H1 (cell line): ENCODE measurements at regions not wholly inside any gene's neighbourhood (a gene's known extent, or its start where the extent isn't known, plus 50 kb on each side); places are given as distances from the start of the nearest gene placed in this dataset.

ENCODE experiments used
- CTCF ChIA-PET: fragments of 300-600 bp; sonication (Branson Sonifier 250); formaldehyde crosslinking; loops from one replicate; lab custom pipeline; 2021; ENCODE audit not compliant: partially characterized antibody; lab: Charles Lee
- POLR2A ChIA-PET: fragments of 300-600 bp; sonication (Branson Sonifier 250); formaldehyde crosslinking; loops from one replicate; lab custom pipeline; 2021; ENCODE audit warnings: inconsistent platforms; ENCODE audit not compliant: partially characterized antibody; lab: Charles Lee
- DNase-seq, 2 experiments: peaks; one replicate each; pipeline versions ENCODE4 v3.0.0 to v3.0.0-alpha.2; 2010 to 2022; ENCODE audit warnings: low spot score in 2 of 2, low read depth in 1 of 2, mixed read lengths in 1 of 2
- FAIRE-seq: peaks from 2 replicates; lab custom pipeline; 2011; peaks lifted over from hg19 to GRCh38; lab: Jason Lieb, UNC
- H2AFZ ChIP-seq: 2 replicates; pipeline ENCODE4 v1.8.1; 2012; ENCODE audit warnings: low read length, inconsistent platforms
- H2AK5ac ChIP-seq: 2 replicates; pipeline ENCODE4 v1.6.1; 2013; ENCODE audit warnings: low read depth, low read length
- H2BK120ac ChIP-seq: replicated peaks from 2 replicates; pipeline ENCODE3; 2013; ENCODE audit warnings: low read depth, low read length, inconsistent platforms
- H2BK12ac ChIP-seq: 2 replicates; pipeline ENCODE4 v1.6.1; 2013; ENCODE audit warnings: low read depth, low read length
- H2BK15ac ChIP-seq: 2 replicates; pipeline ENCODE4 v1.6.1; 2013; ENCODE audit warnings: low read length
- H2BK20ac ChIP-seq: 2 replicates; pipeline ENCODE4 v1.6.1; 2013; ENCODE audit warnings: low read length
- H2BK5ac ChIP-seq: 2 replicates; pipeline ENCODE4 v1.6.1; 2013; ENCODE audit warnings: low read depth, low read length
- H3K14ac ChIP-seq: 2 replicates; pipeline ENCODE4 v1.6.1; 2013; ENCODE audit warnings: inconsistent platforms; ENCODE audit not compliant: insufficient read length
- H3K18ac ChIP-seq: 2 replicates; pipeline ENCODE4 v1.6.1; 2013; ENCODE audit warnings: low read length; ENCODE audit errors: extremely low read depth
- H3K23ac ChIP-seq: 2 replicates; pipeline ENCODE4 v1.6.1; 2013; ENCODE audit warnings: inconsistent platforms; ENCODE audit not compliant: insufficient read length
- H3K23me2 ChIP-seq: 2 replicates; pipeline ENCODE4 v1.6.1; 2013; ENCODE audit warnings: low read depth, low read length
- H3K27ac ChIP-seq: 2 replicates; pipeline ENCODE4 v1.6.1; 2011; ENCODE audit warnings: low read depth, low read length, inconsistent platforms
- H3K27me3 ChIP-seq, 4 experiments: replicated peaks in 1 of 4; 1 replicate in 1 of 4; 2 replicates in 3 of 4; pipeline versions ENCODE4 v1.6.1 to v1.8.1; 2011 to 2013; ENCODE audit warnings: low read length in 3 of 4, mild to moderate bottlenecking in 3 of 4, inconsistent platforms in 2 of 4, mixed read lengths in 2 of 4, moderate library complexity in 1 of 4; ENCODE audit not compliant: control insufficient read depth in 3 of 4, insufficient read depth in 3 of 4; ENCODE audit errors: extremely low read depth in 1 of 4
- H3K36me3 ChIP-seq, 4 experiments: 2 replicates each; pipeline versions ENCODE4 v1.6.1 to v1.8.1; 2011 to 2013; ENCODE audit warnings: mild to moderate bottlenecking in 4 of 4, low read length in 3 of 4, moderate library complexity in 2 of 4, control low read depth in 1 of 4, inconsistent platforms in 1 of 4; ENCODE audit not compliant: insufficient read depth in 4 of 4, control insufficient read depth in 2 of 4
- H3K4ac ChIP-seq: replicated peaks from 2 replicates; pipeline ENCODE3; 2013; ENCODE audit warnings: low read length, low read depth, mixed read lengths, inconsistent platforms; ENCODE audit not compliant: insufficient read length
- H3K4me1 ChIP-seq, 4 experiments: replicated peaks in 1 of 4; 1 replicate in 1 of 4; 2 replicates in 3 of 4; pipeline versions ENCODE4 v1.6.1 to v1.8.1; 2011 to 2013; ENCODE audit warnings: low read length in 3 of 4, inconsistent platforms in 2 of 4, mixed read lengths in 1 of 4; ENCODE audit not compliant: insufficient read depth in 4 of 4, control insufficient read depth in 3 of 4
- H3K4me2 ChIP-seq, 2 experiments: 2 replicates each; pipeline versions ENCODE4 v1.6.1 to v1.8.1; 2011 to 2013; ENCODE audit warnings: low read depth in 2 of 2, low read length in 2 of 2, control low read depth in 1 of 2, inconsistent platforms in 1 of 2, mild to moderate bottlenecking in 1 of 2; ENCODE audit not compliant: insufficient read depth in 1 of 2
- H3K4me3 ChIP-seq, 4 experiments: fragments of 200-600, 300-600 bp in 1 of 4; sonication (generic), shearing (Covaris generic), sonication (Bioruptor Twin) in 1 of 4; 2 replicates each; pipeline versions ENCODE4 v1.5.1 to v1.8.1; 2011 to 2016; ENCODE audit warnings: low read length in 4 of 4, low read depth in 3 of 4, control low read depth in 2 of 4, inconsistent platforms in 2 of 4, mild to moderate bottlenecking in 2 of 4, mixed read lengths in 1 of 4, moderate library complexity in 1 of 4; ENCODE audit not compliant: insufficient read depth in 2 of 4; ENCODE audit errors: extremely low read depth in 1 of 4
- H3K56ac ChIP-seq: replicated peaks from 2 replicates; pipeline ENCODE3; 2013; ENCODE audit warnings: low read depth, mild to moderate bottlenecking, mixed read lengths, low read length, inconsistent platforms; ENCODE audit not compliant: insufficient read length
- H3K79me1 ChIP-seq: 2 replicates; pipeline ENCODE4 v1.6.1; 2013; ENCODE audit warnings: low read depth, low read length, control low read depth
- H3K79me2 ChIP-seq, 2 experiments: 2 replicates each; pipeline versions ENCODE4 v1.6.1 to v1.8.1; 2012 to 2013; ENCODE audit warnings: low read length in 2 of 2, mild to moderate bottlenecking in 2 of 2, inconsistent platforms in 1 of 2; ENCODE audit not compliant: insufficient read depth in 2 of 2, control insufficient read depth in 1 of 2
- H3K9ac ChIP-seq, 4 experiments: replicated peaks in 1 of 4; 1 replicate in 1 of 4; 2 replicates in 3 of 4; pipeline versions ENCODE4 v1.6.1 to v1.8.1; 2011 to 2013; ENCODE audit warnings: low read depth in 3 of 4, low read length in 3 of 4, control low read depth in 2 of 4, mild to moderate bottlenecking in 2 of 4, moderate library complexity in 2 of 4, inconsistent platforms in 1 of 4; ENCODE audit errors: extremely low read depth in 1 of 4
- H3K9me3 ChIP-seq, 2 experiments: 2 replicates each; pipeline versions ENCODE4 v1.6.1 to v1.8.1; 2012 to 2013; ENCODE audit warnings: mild to moderate bottlenecking in 2 of 2, moderate library complexity in 2 of 2, control low read depth in 1 of 2, inconsistent platforms in 1 of 2, low read depth in 1 of 2, low read length in 1 of 2, mixed read lengths in 1 of 2; ENCODE audit not compliant: insufficient read depth in 2 of 2
- H4K20me1 ChIP-seq, 2 experiments: replicated peaks in 1 of 2; 2 replicates each; pipeline versions ENCODE3 to v1.8.1; 2011 to 2013; ENCODE audit warnings: inconsistent platforms in 2 of 2, low read length in 2 of 2, mild to moderate bottlenecking in 1 of 2; ENCODE audit not compliant: insufficient read depth in 2 of 2, control insufficient read depth in 1 of 2
- H4K5ac ChIP-seq: 2 replicates; pipeline ENCODE4 v1.6.1; 2013; ENCODE audit warnings: low read length, low read depth, mixed read lengths, inconsistent platforms; ENCODE audit not compliant: insufficient read length
- H4K8ac ChIP-seq: 2 replicates; pipeline ENCODE4 v1.8.0; 2013; ENCODE audit warnings: mild to moderate bottlenecking, moderate library complexity, low read length, inconsistent platforms; ENCODE audit not compliant: insufficient read depth; ENCODE audit errors: extremely low read depth
- H4K91ac ChIP-seq: replicated peaks from 2 replicates; pipeline ENCODE3; 2013; ENCODE audit warnings: low read length, mixed read lengths, inconsistent platforms; ENCODE audit not compliant: insufficient read length
- BACH1 ChIP-seq: IDR thresholded peaks from 2 replicates; pipeline ENCODE4 v1.6.1; 2012; ENCODE audit warnings: low read length, improper control_type of control experiment
- CBX5 ChIP-seq: fragments of 300-800, 300-1000 bp; sonication (generic); IDR thresholded peaks from 2 replicates; pipeline ENCODE4 v1.7.1; 2016; ENCODE audit warnings: antibody characterized with exemption, low read length, low read depth
- CEBPB ChIP-seq: IDR thresholded peaks from 2 replicates; pipeline ENCODE4 v1.6.1; 2012; ENCODE audit warnings: low read depth, low read length
- CREB1 ChIP-seq: IDR thresholded peaks from 2 replicates; pipeline ENCODE4 v1.6.1; 2012; ENCODE audit warnings: inconsistent platforms
- EZH2 ChIP-seq: fragments of 200-600 bp; sonication (generic); IDR thresholded peaks from 2 replicates; pipeline ENCODE4 v1.7.1; 2012; ENCODE audit warnings: low read depth, mild to moderate bottlenecking, moderate library complexity, low read length, inconsistent platforms; ENCODE audit not compliant: severe bottlenecking
- GABPA ChIP-seq: IDR thresholded peaks from 2 replicates; pipeline ENCODE4 v1.6.1; 2011; ENCODE audit warnings: mild to moderate bottlenecking, low read length, moderate library complexity, borderline replicate concordance; ENCODE audit not compliant: insufficient read depth
- NRF1 ChIP-seq: IDR thresholded peaks from 2 replicates; pipeline ENCODE4 v1.6.1; 2011; ENCODE audit warnings: mild to moderate bottlenecking, low read depth, low read length, improper control_type of control experiment
- RAD21 ChIP-seq, 2 experiments: IDR thresholded peaks in 1 of 2; conservative IDR thresholded peaks in 1 of 2; 2 replicates each; pipeline ENCODE4 v1.6.1; 2011; ENCODE audit warnings: low read depth in 2 of 2, low read length in 2 of 2, improper control_type of control experiment in 1 of 2, inconsistent platforms in 1 of 2, mild to moderate bottlenecking in 1 of 2, moderate library complexity in 1 of 2
- SAP30 ChIP-seq: fragments of 300-600 bp; sonication (generic); IDR thresholded peaks from 2 replicates; pipeline ENCODE4 v1.7.1; 2012; ENCODE audit warnings: low read length, moderate library complexity, mild to moderate bottlenecking, inconsistent platforms; ENCODE audit not compliant: insufficient read depth, insufficient replicate concordance
- SIRT6 ChIP-seq: IDR thresholded peaks from one replicate; pipeline ENCODE4 v1.7.1; 2012; ENCODE audit warnings: low read length, inconsistent platforms
- SIX5 ChIP-seq: IDR thresholded peaks from 2 replicates; pipeline ENCODE4 v1.6.1; 2011; ENCODE audit warnings: mild to moderate bottlenecking, low read depth, low read length
- TBP ChIP-seq: IDR thresholded peaks from 2 replicates; pipeline ENCODE4 v1.6.1; 2011; ENCODE audit warnings: low read depth, low read length, improper control_type of control experiment
- WGBS, 2 experiments: shearing (Covaris generic) in 1 of 2; methylation state at CpG; one replicate each; pipeline versions ENCODE4 v1.1.6 to v1.1.7; 2013 to 2015; ENCODE audit warnings: low lambda C conversion rate in 2 of 2, mixed read lengths in 2 of 2, inconsistent platforms in 1 of 2, low coverage in 1 of 2, missing lambda C conversion rate in 1 of 2; ENCODE audit not compliant: insufficient replicate concordance in 2 of 2, insufficient coverage in 1 of 2, insufficient read length in 1 of 2; ENCODE audit errors: extremely low coverage in 1 of 2, missing lambda C conversion rate in 1 of 2; 5-methylcytosine and 5-hydroxymethylcytosine counted together

DNA sequence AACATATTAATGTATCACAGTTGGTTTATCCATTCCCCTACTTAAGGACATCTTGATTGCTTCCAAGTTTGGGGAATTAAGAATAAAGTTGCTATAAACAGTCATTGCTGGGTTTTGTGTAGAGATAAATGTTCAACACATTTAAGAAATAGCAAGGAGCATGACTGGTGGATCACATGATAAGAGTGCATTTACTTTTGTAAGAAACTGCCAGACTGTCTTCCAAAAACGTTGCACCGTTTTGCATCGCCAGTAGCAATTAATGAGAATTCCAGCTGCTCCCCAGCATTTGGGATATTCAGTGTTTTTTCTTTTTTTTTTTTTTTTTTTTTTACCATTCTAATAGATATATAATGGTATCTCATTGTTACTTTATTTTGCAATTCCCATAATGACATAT is 695.7 kb upstream of the GJE1 start:
- Histone ChIP-seq H3K36me3 (no peaks in the 10 kb centered on the region; a peak in 1 of 8 replicates), H3K4me2 (no peak overlapping the region), H2BK12ac (no peak overlapping the region), H3K4ac (no peak overlapping the region), H3K27ac (no peak overlapping the region), H3K23me2 (no peaks in the 10 kb centered on the region), H3K56ac (no peak overlapping the region), H3K27me3 (no peaks in the 10 kb centered on the region), H3K14ac (no peak overlapping the region), H4K20me1 (no peaks in the 10 kb centered on the region), H4K5ac (no peak overlapping the region), H2BK15ac (no peak overlapping the region), H2BK5ac (no peak overlapping the region), H3K9me3 (peaks cover 3 to 6% of the 10 kb centered on the region in 2 experiments; a peak in 3 of 4 replicates), H4K8ac (no peak overlapping the region), H2BK20ac (no peak overlapping the region), H3K23ac (no peak overlapping the region), H2AFZ (no peak overlapping the region), H3K18ac (no peak overlapping the region), H2BK120ac (no peak overlapping the region), H3K9ac (no peak overlapping the region), H3K79me1 (no peaks in the 10 kb centered on the region), H3K4me3 (no peak overlapping the region), H3K4me1 (no peaks in the 10 kb centered on the region), H2AK5ac (no peak overlapping the region), H3K79me2 (no peaks in the 10 kb centered on the region), H4K91ac (no peak overlapping the region)
- WGBS, 2 experiments: 98% methylated on average over 3 of the region's 3 CpGs; no CpG with 5 or more reads in 1 of the 2 experiments
- FAIRE-seq: no peak
- ChIA-PET POLR2A (interaction anchor here (0.7 kb wide), 1 partner anchor 53 kb away, joined by 4 read pairs; no protein-coding TSS in a partner anchor), CTCF (no interaction called here)
- no peak for DNase-seq
- TF ChIP-seq TBP (no peak), CREB1 (no peak), SAP30 (no peak), BACH1 (no peak), NRF1 (no peak), EZH2 (no peak), RAD21 (IDR thresholded peaks at IDR 0.05 in 1 of 2, conservative IDR thresholded peaks at IDR 0.05 in 1 of 2; ENCODE audit: low read depth in 2 of 2, low read length in 2 of 2) (no peak), SIX5 (no peak), CEBPB (no peak), SIRT6 (no peak), GABPA (no peak), CBX5 (no peak)
